ENCODE measurements at regions not wholly inside any gene's neighbourhood (a gene's known extent, or its start where the extent isn't known, plus 50 kb on each side); places are given as distances from the start of the nearest gene placed in this dataset.
A peak's percentile ranks its signal among the peaks of the same experiment; 100 is the strongest.

DNA sequence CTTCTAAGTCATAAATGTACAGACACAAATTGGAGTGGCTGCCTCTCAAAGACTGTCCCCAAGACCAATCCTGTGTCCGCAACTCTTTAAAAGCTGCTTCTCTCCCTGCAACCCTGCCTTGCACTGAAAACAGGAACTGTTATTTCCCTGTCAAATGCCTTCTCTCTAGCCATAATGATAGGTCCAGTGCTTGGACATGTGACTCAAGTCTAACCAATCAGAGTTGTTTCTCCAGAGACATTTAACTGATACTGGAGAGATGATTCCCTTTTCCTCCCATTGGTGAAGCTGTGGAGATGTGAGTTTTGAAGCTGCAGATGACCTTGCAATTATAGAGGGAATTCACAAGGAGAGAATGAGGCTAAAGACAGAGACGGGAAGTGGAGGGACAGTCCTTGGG is 253.3 kb upstream of the CDH5 start:
- no peak for TF ChIP-seq CTCF (IDR thresholded peaks at IDR 0.05; ENCODE audit: low read depth, low read length, missing control alignments)
- no peak for DNase-seq (ENCODE audit: extremely low read depth, low read depth)
- H3K4me3 ChIP-seq (replicated peaks; ENCODE audit: low read depth, low read length): no peak overlapping the region

GRCh38 chr16:66109677-66110076 is 256.8 kb upstream of the CDH5 start:
- no peak for TF ChIP-seq CTCF (IDR thresholded peaks at IDR 0.05; ENCODE audit: low read depth, low read length, missing control alignments)
- DNase-seq (ENCODE audit: extremely low read depth, low read depth): no peak
- H3K4me3 ChIP-seq (replicated peaks; ENCODE audit: low read depth, low read length): no peak overlapping the region

DNA sequence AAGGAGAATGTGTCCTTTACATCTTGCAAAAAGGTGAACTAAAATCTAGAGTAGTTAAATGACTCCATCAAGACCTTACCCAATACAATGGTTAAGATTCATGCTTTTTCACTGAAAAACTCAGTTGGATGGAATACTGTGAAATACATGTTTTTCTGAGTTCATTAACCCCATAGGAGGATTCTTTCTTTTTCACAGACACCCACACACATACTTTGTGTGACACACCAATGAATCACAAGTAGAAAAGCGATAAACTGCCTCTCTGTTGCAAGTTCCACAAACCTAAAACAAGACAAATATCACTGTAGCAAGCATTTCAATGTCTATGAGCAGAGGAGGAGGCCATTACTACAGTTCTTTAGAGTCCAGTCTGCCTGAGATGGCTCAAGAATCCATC is 258.8 kb upstream of the CDH5 start:
- DNase-seq (ENCODE audit: extremely low read depth, low read depth): no peak
- TF ChIP-seq CTCF (IDR thresholded peaks at IDR 0.05; ENCODE audit: low read depth, low read length, missing control alignments): no peak
- H3K4me3 ChIP-seq (replicated peaks; ENCODE audit: low read depth, low read length): no peak overlapping the region

DNA sequence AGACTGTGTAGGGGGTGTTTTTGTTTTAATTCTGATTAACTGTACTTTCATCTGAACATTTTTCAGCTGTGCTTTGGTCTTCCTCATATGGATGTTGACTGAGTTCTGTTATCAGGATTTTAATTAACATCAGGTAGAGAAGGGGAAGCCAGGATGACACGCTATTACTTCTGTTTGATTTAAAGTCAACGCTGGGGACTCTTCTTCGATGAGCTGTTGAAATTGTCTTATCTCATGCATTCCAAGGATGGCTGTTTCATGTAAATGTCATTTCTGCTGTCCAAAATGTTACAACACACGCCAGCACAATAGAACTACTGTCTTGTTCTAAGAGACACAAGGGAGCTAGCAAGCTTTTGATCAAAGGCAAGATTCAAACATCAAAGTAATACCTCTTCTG is 263.3 kb upstream of the CDH5 start:
- TF ChIP-seq CTCF (IDR thresholded peaks at IDR 0.05; ENCODE audit: low read depth, low read length, missing control alignments): no peak
- no peak overlapping the region for H3K4me3 ChIP-seq (replicated peaks; ENCODE audit: low read depth, low read length)
- no peak for DNase-seq (ENCODE audit: extremely low read depth, low read depth)

DNA sequence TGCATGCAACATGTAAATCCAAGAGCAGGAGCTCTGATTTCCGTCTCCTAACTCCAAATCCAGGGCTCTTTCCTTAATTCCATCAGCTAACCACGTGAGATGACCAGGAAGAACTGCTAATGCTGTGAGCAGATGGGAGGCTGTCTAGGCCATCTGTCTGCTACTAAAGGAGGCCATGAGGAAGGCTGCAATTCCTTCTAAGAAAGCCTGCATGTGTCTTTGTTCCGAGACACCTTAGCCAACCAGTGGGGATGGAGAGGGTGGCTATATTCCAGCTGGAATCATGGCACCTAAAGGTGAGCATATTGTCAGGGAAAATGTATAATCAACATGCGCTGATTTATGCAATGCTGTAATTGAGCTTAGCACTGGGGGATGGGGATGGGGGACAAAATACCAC is 267.2 kb upstream of the CDH5 start:
- no peak for TF ChIP-seq CTCF (IDR thresholded peaks at IDR 0.05; ENCODE audit: low read depth, low read length, missing control alignments)
- DNase-seq (ENCODE audit: extremely low read depth, low read depth): no peak

GRCh38 chr16:66097751-66098150 is 268.7 kb upstream of the CDH5 start:
- no peak for DNase-seq (ENCODE audit: extremely low read depth, low read depth)
- no peak overlapping the region for H3K4me3 ChIP-seq (replicated peaks; ENCODE audit: low read depth, low read length)
- no peak for TF ChIP-seq CTCF (IDR thresholded peaks at IDR 0.05; ENCODE audit: low read depth, low read length, missing control alignments)

More for the DNA sequence above, 267.2 kb upstream of the CDH5 start:
- H3K4me3 ChIP-seq (replicated peaks; ENCODE audit: low read depth, low read length): no peak overlapping the region

DNA sequence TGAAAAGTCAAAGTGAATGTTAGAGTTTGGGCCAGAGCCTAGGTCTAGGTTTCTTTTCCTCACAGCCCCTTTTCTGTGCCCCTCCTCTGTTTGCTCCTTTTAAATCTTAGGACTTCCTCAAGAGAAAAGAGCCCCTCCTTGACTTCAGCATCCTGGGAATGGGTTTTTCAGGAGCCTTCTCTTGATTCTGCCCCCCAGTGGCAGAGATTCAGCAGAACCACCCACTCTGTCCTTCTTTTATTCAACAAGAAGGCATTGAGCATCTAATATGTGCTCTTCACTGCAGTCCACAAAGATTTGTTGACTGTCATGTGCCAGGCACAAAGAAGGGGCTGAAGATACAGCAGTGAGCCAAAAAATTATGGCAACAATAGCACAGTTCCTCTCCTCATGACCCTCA is 270.8 kb upstream of the CDH5 start:
- DNase-seq (ENCODE audit: extremely low read depth, low read depth): no peak
- H3K4me3 ChIP-seq (replicated peaks; ENCODE audit: low read depth, low read length): no peak overlapping the region
- peak; percentile 43 for TF ChIP-seq CTCF (IDR thresholded peaks at IDR 0.05; ENCODE audit: low read depth, low read length, missing control alignments)
